Activated B cell treated with CpG ODN at 0.5 μM for 24 hours (primary cell): ENCODE measurements at regions not wholly inside any gene's neighbourhood (a gene's known extent, or its start where the extent isn't known, plus 50 kb on each side); places are given as distances from the start of the nearest gene placed in this dataset.

Experiments used
- ATAC-seq: fragments of 200-7000 bp; cut with Tn5 transposase; one replicate; pipeline ENCODE4 v1.10.0; 2021; ENCODE audit warnings: low read depth, mild to moderate bottlenecking, moderate library complexity
- CTCF ChIA-PET: fragments of 350-600 bp; sonication (Branson Sonifier 250); formaldehyde crosslinking; loops from one replicate; lab custom pipeline; 2021; ENCODE audit warnings: antibody characterized with exemption; lab: Charles Lee
- POLR2A ChIA-PET: fragments of 350-600 bp; sonication (Branson Sonifier 250); formaldehyde crosslinking; loops from one replicate; lab custom pipeline; 2021; ENCODE audit warnings: antibody characterized with exemption; lab: Charles Lee
- DNase-seq: peaks from one replicate; pipeline ENCODE4 v3.0.0; 2022
- H3K27ac Mint-ChIP-seq: one replicate; pipeline ENCODE4 v1.8.0; 2020; ENCODE audit warnings: mixed read lengths
- H3K27me3 Mint-ChIP-seq: one replicate; pipeline ENCODE4 v1.8.0; 2021; ENCODE audit warnings: mixed read lengths
- H3K36me3 Mint-ChIP-seq: one replicate; pipeline ENCODE4 v1.8.0; 2021; ENCODE audit warnings: low read depth, mixed read lengths
- H3K4me1 Mint-ChIP-seq: one replicate; pipeline ENCODE4 v1.8.0; 2021; ENCODE audit warnings: mixed read lengths
- H3K4me3 Mint-ChIP-seq: one replicate; pipeline ENCODE4 v1.8.0; 2020; ENCODE audit warnings: mild to moderate bottlenecking, mixed read lengths
- H3K9me3 Mint-ChIP-seq: one replicate; pipeline ENCODE4 v1.8.0; 2020; ENCODE audit warnings: mixed read lengths
- CTCF ChIP-seq: fragments of 200-600 bp; IDR thresholded peaks from one replicate; pipeline ENCODE4 v1.8.0; 2022; ENCODE audit warnings: antibody characterized with exemption, mild to moderate bottlenecking
- intact Hi-C: fragments of 100-400 bp; cut with micrococcal nuclease; formaldehyde crosslinking; loops from one replicate; pipeline ENCODE4 v1.15.1; 2024

- ATAC-seq: no peak
- CTCF ChIA-PET: no interaction called here
- intact Hi-C loops: no loop called here
These were observed 241.5 kb downstream of the SNAPC1 start for GRCh38 chr14:62003701-62004100.

GRCh38 chr14:62006116-62006731, 244.0 kb downstream of the SNAPC1 start:
- peaks cover 2% of the 10 kb centered on the region for H3K27me3 Mint-ChIP-seq
- H3K4me3 Mint-ChIP-seq: no peak overlapping the region
- POLR2A ChIA-PET: no interaction called here
- intact Hi-C loops: no loop called here
- H3K4me1 Mint-ChIP-seq: peaks cover 14% of the 10 kb centered on the region
- no peak overlapping the region for H3K27ac Mint-ChIP-seq
- no peaks in the 10 kb centered on the region for H3K36me3 Mint-ChIP-seq
- no peak for TF ChIP-seq CTCF
- CTCF ChIA-PET: no interaction called here
- H3K9me3 Mint-ChIP-seq: peaks cover 11% of the 10 kb centered on the region
- ATAC-seq: no peak
- DNase-seq: no peak

More at GRCh38 chr14:62003701-62004100, 241.5 kb downstream of the SNAPC1 start:
- Mint-ChIP-seq H3K27me3 (no peaks in the 10 kb centered on the region), H3K36me3 (no peaks in the 10 kb centered on the region), H3K27ac (no peak overlapping the region), H3K4me1 (peaks cover 14% of the 10 kb centered on the region), H3K9me3 (peaks cover 11% of the 10 kb centered on the region), H3K4me3 (no peak overlapping the region)
- no peak for TF ChIP-seq CTCF
- POLR2A ChIA-PET: no interaction called here
- no peak for DNase-seq

- no peak overlapping the region for H3K4me3 Mint-ChIP-seq
- peaks cover 8% of the 10 kb centered on the region for H3K9me3 Mint-ChIP-seq
- no peak for ATAC-seq
- DNase-seq: no peak
- no peak overlapping the region for H3K27ac Mint-ChIP-seq
- POLR2A ChIA-PET: no interaction called here
- no peak for TF ChIP-seq CTCF
- H3K36me3 Mint-ChIP-seq: no peaks in the 10 kb centered on the region
- no peaks in the 10 kb centered on the region for H3K4me1 Mint-ChIP-seq
- intact Hi-C loops: no loop called here
- H3K27me3 Mint-ChIP-seq: peaks cover 3% of the 10 kb centered on the region
- CTCF ChIA-PET: no interaction called here
These were observed 253.0 kb downstream of the SNAPC1 start for GRCh38 chr14:62015243-62015642.

GRCh38 chr14:62015945-62016344, 253.7 kb downstream of the SNAPC1 start:
- H3K9me3 Mint-ChIP-seq: peaks cover 8% of the 10 kb centered on the region

More at GRCh38 chr14:62015945-62016344, 253.7 kb downstream of the SNAPC1 start:
- ATAC-seq (no peak), DNase-seq (no peak)
- H3K36me3 Mint-ChIP-seq: no peaks in the 10 kb centered on the region
- intact Hi-C loops: no loop called here
- no peak overlapping the region for H3K27ac Mint-ChIP-seq
- ChIA-PET POLR2A (no interaction called here), CTCF (no interaction called here)
- H3K4me3 Mint-ChIP-seq: no peak overlapping the region
- TF ChIP-seq CTCF: no peak
- peaks cover under 1% of the 10 kb centered on the region for H3K4me1 Mint-ChIP-seq
- peaks cover 3% of the 10 kb centered on the region for H3K27me3 Mint-ChIP-seq
